ENCODE measurements at regions not wholly inside any gene's neighbourhood (a gene's known extent, or its start where the extent isn't known, plus 50 kb on each side); places are given as distances from the start of the nearest gene placed in this dataset.

GRCh38 chr18:78548261-78549058, 431.2 kb upstream of the SALL3 start:
- no peak for DNase-seq (ENCODE audit: low read depth in 4 of 4, low spot score in 1 of 4)

GRCh38 chr18:78549971-78550370, 429.6 kb upstream of the SALL3 start:
- no peak for DNase-seq (ENCODE audit: low read depth in 4 of 4, low spot score in 1 of 4)

GRCh38 chr18:78554944-78555608, 424.5 kb upstream of the SALL3 start:
- DNase-seq (ENCODE audit: low read depth in 4 of 4, low spot score in 1 of 4), result no peak

GRCh38 chr18:78557371-78557770, 422.2 kb upstream of the SALL3 start:
- no peak for DNase-seq (ENCODE audit: low read depth in 4 of 4, low spot score in 1 of 4)

GRCh38 chr18:78558101-78558810, 421.4 kb upstream of the SALL3 start:
- no peak for DNase-seq (ENCODE audit: low read depth in 4 of 4, low spot score in 1 of 4)

GRCh38 chr18:78558948-78559347, 420.7 kb upstream of the SALL3 start:
- DNase-seq (ENCODE audit: low read depth in 4 of 4, low spot score in 1 of 4), result no peak

- no peak for DNase-seq (ENCODE audit: low read depth in 4 of 4, low spot score in 1 of 4)
Observed at GRCh38 chr18:78559584-78559983, 420.0 kb upstream of the SALL3 start.

GRCh38 chr18:78561757-78562510, 417.7 kb upstream of the SALL3 start:
- DNase-seq (ENCODE audit: low read depth in 4 of 4, low spot score in 1 of 4), result no peak

GRCh38 chr18:78562531-78562961, 417.1 kb upstream of the SALL3 start:
- no peak for DNase-seq (ENCODE audit: low read depth in 4 of 4, low spot score in 1 of 4)

- DNase-seq (ENCODE audit: low read depth in 4 of 4, low spot score in 1 of 4), result no peak
Observed at GRCh38 chr18:78563110-78563509, 416.5 kb upstream of the SALL3 start.

GRCh38 chr18:78564030-78564429, 415.6 kb upstream of the SALL3 start:
- no peak for DNase-seq (ENCODE audit: low read depth in 4 of 4, low spot score in 1 of 4)

- no peak for DNase-seq (ENCODE audit: low read depth in 4 of 4, low spot score in 1 of 4)
Observed at GRCh38 chr18:78564518-78564917, 415.1 kb upstream of the SALL3 start.

- DNase-seq (ENCODE audit: low read depth in 4 of 4, low spot score in 1 of 4), result no peak
Observed at GRCh38 chr18:78565240-78565639, 414.4 kb upstream of the SALL3 start.

- DNase-seq (ENCODE audit: low read depth in 4 of 4, low spot score in 1 of 4), result no peak
Observed at GRCh38 chr18:78566065-78566464, 413.6 kb upstream of the SALL3 start.

GRCh38 chr18:78566720-78567119, 412.9 kb upstream of the SALL3 start:
- no peak for DNase-seq (ENCODE audit: low read depth in 4 of 4, low spot score in 1 of 4)

GRCh38 chr18:78571063-78571785, 408.4 kb upstream of the SALL3 start:
- DNase-seq (ENCODE audit: low read depth in 4 of 4, low spot score in 1 of 4), result no peak

GRCh38 chr18:78571831-78572347, 407.7 kb upstream of the SALL3 start:
- no peak for DNase-seq (ENCODE audit: low read depth in 4 of 4, low spot score in 1 of 4)

GRCh38 chr18:78573773-78574172, 405.8 kb upstream of the SALL3 start:
- no peak for DNase-seq (ENCODE audit: low read depth in 4 of 4, low spot score in 1 of 4)

GRCh38 chr18:78576967-78577366, 402.7 kb upstream of the SALL3 start:
- no peak for DNase-seq (ENCODE audit: low read depth in 4 of 4, low spot score in 1 of 4)

GRCh38 chr18:78579449-78579848, 400.2 kb upstream of the SALL3 start:
- no peak for DNase-seq (ENCODE audit: low read depth in 4 of 4, low spot score in 1 of 4)
